Small intestine (tissue), 7 donors: ENCODE measurements at regions not wholly inside any gene's neighbourhood (a gene's known extent, or its start where the extent isn't known, plus 50 kb on each side); places are given as distances from the start of the nearest gene placed in this dataset.
"Not testable (repeated sequence)": the region's sequence is repeated elsewhere in the genome, so short reads cannot be mapped to it uniquely, and the experiment has no call there.

Source experiments
- DNase-seq, 2 donors: peaks; one replicate each; pipeline versions ENCODE4 v3.0.0 to v3.0.0-alpha.2; 2013
- FAIRE-seq: peaks from 2 replicates; lab custom pipeline; 2012; peaks lifted over from hg19 to GRCh38; lab: Jason Lieb, UNC
- H3K27ac ChIP-seq, 3 donors: one replicate each; pipeline ENCODE4 v1.5.1; 2013; ENCODE audit warnings: low read length in 2 of 3, mild to moderate bottlenecking in 2 of 3, control low read depth in 1 of 3, inconsistent platforms in 1 of 3, low read depth in 1 of 3, moderate library complexity in 1 of 3
- H3K27me3 ChIP-seq, 3 donors: one replicate each; pipeline ENCODE4 v1.6.1; 2013; ENCODE audit warnings: low read length in 3 of 3, inconsistent platforms in 1 of 3; ENCODE audit not compliant: control insufficient read depth in 3 of 3, insufficient read depth in 3 of 3
- H3K36me3 ChIP-seq, 3 donors: one replicate each; pipeline ENCODE4 v1.6.1; 2013; ENCODE audit warnings: low read length in 3 of 3, inconsistent platforms in 1 of 3, low read depth in 1 of 3, mild to moderate bottlenecking in 1 of 3, moderate library complexity in 1 of 3; ENCODE audit not compliant: control insufficient read depth in 3 of 3, insufficient read depth in 2 of 3
- H3K4me1 ChIP-seq, 3 donors: one replicate each; pipeline ENCODE4 v1.6.1; 2013; ENCODE audit warnings: low read length in 2 of 3, inconsistent platforms in 1 of 3, low read depth in 1 of 3, mild to moderate bottlenecking in 1 of 3, moderate library complexity in 1 of 3; ENCODE audit not compliant: control insufficient read depth in 3 of 3, insufficient read depth in 2 of 3
- H3K4me3 ChIP-seq, 3 donors: one replicate each; pipeline ENCODE4 v1.5.1; 2013; ENCODE audit warnings: low read length in 3 of 3, control low read depth in 1 of 3, inconsistent platforms in 1 of 3, low read depth in 1 of 3, mild to moderate bottlenecking in 1 of 3, moderate library complexity in 1 of 3
- H3K9me3 ChIP-seq, 2 donors: one replicate each; pipeline ENCODE4 v1.6.1; 2013; ENCODE audit warnings: low read depth in 1 of 2, low read length in 1 of 2; ENCODE audit not compliant: control insufficient read depth in 2 of 2, insufficient read depth in 1 of 2
- WGBS, 3 donors: extraction: QIAGEN DNeasy Blood & Tissue Kit; methylation state at CpG; one replicate each; pipeline ENCODE4 v1.1.7; 2013; 5-methylcytosine and 5-hydroxymethylcytosine counted together
- donor health status: healthy with polysubstance abuse.
- donor health status: control.
- donor health status: control.
- donor health status: Bipolar disorder and iron deficiency.
- donor health status: healthy.

DNA sequence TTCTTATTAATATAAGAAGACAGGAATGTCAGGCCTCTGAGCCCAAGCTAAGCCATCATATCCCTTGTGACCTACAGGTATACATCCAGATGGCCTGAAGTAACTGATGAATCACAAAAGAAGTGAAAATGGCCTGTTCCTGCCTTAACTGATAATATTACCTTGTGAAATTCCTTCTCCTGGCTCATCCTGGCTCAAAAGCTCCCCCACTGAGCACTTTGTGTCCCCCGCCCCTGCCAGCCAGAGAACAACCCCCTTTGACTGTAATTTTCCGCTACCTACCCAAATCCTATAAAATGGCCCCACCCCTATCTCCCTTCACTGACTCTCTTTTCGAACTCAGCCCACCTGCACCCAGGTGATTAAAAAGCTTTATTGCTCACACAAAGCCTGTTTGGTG lies 274.4 kb downstream of the NUF2 start:
- not testable (repeated sequence) for FAIRE-seq, H3K27me3 ChIP-seq, H3K9me3 ChIP-seq, DNase-seq, H3K4me3 ChIP-seq, H3K36me3 ChIP-seq, H3K4me1 ChIP-seq, H3K27ac ChIP-seq
- 60 to 72% (median 71%) methylated on average over 3 of the region's 3 CpGs for WGBS, 3 donors

DNA sequence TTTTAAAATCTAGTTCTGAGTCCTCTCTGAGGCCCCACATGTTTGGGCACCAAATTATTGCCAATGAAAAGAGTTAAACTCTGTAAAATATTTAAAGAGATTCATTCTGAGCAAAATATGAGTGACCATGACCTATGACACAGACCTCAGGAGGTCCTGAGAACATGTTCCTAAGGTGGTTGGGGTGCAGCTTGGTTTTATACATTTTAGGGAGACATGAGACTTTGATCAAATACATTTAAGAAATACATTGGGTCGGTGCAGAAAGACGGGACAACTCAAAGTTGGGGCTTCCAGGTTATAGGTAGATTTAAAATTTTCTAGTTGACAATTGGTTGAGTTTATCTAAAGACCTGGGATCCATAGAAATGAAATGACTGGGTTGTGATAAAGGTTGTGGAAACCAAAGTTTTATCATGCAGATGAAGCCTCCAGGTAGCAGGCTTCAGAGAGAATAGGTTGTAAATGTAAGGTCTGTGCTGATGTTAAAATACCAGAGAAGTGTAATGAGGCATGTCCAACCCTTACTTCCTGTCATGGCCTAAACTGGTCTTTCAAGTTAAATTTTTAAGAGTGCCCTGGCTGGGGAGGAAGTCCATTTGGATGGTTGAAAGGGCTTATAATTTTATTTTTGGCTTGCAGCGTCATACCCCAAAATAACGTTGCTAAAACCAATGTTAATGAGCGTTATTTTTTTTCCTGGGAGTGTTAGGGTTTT lies 274.9 kb downstream of the NUF2 start:
- no peaks in the 10 kb centered on the region for H3K27me3 ChIP-seq
- H3K27ac ChIP-seq, result no peak overlapping the region
- 60 to 66% (median 65%) methylated on average over 5 of the region's 5 CpGs for WGBS, 3 donors
- no peaks in the 10 kb centered on the region for H3K36me3 ChIP-seq
- FAIRE-seq, result no peak
- no peaks in the 10 kb centered on the region for H3K4me1 ChIP-seq
- no peak for DNase-seq
- H3K9me3 ChIP-seq, result peaks cover 0 to 5% of the 10 kb centered on the region in 2 donors
- H3K4me3 ChIP-seq, result no peak overlapping the region

DNA sequence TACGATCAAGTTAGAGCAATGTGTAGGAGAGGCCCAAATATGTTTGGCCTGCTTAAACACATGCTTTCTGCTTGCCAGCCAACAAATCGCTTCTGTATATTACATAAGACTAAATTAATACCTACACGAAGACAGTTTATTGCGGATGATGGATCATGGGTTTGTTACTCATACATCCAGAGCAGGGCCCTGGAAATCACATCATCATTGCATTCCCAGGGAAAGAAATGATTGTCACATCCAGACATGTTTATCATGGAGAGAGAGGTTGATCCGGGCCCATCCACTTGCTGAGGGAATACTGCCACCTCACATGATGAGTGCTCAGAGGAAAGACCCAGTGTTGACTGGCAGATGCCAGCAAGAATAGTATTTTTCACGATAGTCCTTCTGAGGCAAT lies 282.6 kb downstream of the NUF2 start:
- Histone ChIP-seq H3K27ac (no peak overlapping the region), H3K36me3 (no peaks in the 10 kb centered on the region), H3K27me3 (no peaks in the 10 kb centered on the region), H3K9me3 (peaks cover 0 to 2% of the 10 kb centered on the region in 2 donors), H3K4me3 (no peak overlapping the region), H3K4me1 (no peaks in the 10 kb centered on the region)
- no peak for DNase-seq
- FAIRE-seq, result no peak
- WGBS, 3 donors, result 85 to 87% (median 86%) methylated on average over 6 of the region's 6 CpGs

DNA sequence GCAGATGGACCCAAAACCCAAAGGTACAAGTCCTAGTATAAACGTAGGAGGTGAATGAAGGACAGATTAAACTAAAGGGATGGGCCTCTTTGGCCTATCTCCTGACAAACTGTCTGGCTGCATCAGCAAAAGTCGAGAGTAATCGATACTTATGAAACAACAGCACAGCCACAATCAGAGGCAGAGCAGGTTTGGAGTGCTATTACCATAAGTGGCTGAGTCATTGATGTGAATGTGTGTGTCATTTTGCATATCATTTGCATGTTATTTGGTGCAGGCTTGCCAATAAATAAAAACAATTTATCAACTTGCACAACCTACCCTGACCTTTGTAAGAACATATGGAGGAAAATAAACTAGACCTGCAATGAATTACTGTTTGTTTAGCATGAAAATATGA lies 283.1 kb downstream of the NUF2 start:
- 57 to 79% (median 63%) methylated on average over 3 of the region's 3 CpGs for WGBS, 3 donors
- Histone ChIP-seq H3K27ac (no peak overlapping the region), H3K9me3 (no peaks in the 10 kb centered on the region), H3K27me3 (no peaks in the 10 kb centered on the region), H3K4me1 (no peaks in the 10 kb centered on the region), H3K36me3 (no peaks in the 10 kb centered on the region), H3K4me3 (no peak overlapping the region)
- DNase-seq, result no peak
- no peak for FAIRE-seq

DNA sequence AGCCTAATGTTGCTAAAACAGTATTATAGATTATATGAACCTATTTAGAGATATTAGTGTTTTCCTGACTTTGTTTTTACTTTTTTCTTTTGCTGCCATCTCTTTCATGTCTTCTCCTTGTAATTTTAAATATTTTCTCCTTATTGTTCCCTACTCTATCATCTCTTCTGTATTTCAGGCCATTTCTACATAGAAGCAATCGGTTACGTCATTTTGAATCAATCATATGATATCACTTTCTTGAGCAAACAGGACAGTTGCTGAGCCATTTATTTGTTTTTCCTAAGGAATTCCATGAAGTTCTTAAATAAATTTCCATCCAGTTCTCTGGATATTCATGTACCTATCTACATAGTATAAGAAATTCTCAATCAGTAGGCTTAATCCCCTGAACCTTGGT lies 287.2 kb downstream of the NUF2 start:
- WGBS, 3 donors, result 92 to 97% (median 96%) methylated on average over 2 of the region's 2 CpGs

DNA sequence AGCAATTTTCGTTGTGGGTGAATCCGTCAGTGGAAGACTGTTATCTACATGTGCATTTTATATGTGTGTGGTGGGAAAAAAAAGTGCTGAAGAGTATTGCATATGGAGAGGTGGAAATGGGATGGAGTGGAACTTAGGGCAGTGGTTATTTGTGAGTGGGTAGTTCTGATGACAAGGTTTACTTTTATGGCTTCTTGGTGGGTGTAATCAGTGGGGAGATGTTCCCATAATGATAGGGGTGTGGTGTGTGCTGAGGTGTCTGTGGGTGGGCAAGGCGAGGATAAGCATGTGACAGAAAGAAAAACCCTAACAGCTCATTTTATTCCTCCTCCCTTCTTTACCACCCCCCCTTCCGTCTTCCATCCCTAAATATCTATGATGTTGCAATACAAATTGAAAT lies 288.1 kb downstream of the NUF2 start:
- H3K4me3 ChIP-seq, result no peak overlapping the region
- no peak for DNase-seq
- no peaks in the 10 kb centered on the region for H3K27me3 ChIP-seq
- no peaks in the 10 kb centered on the region for H3K36me3 ChIP-seq
- FAIRE-seq, result no peak
- no peaks in the 10 kb centered on the region for H3K9me3 ChIP-seq
- 54 to 64% (median 59%) methylated on average over 4 of the region's 4 CpGs for whole genome bisulfite sequencing, 3 donors
- no peaks in the 10 kb centered on the region for H3K4me1 ChIP-seq
- no peak overlapping the region for H3K27ac ChIP-seq

More for the DNA sequence above, 287.2 kb downstream of the NUF2 start:
- Histone ChIP-seq H3K4me3 (no peak overlapping the region), H3K36me3 (no peaks in the 10 kb centered on the region), H3K27ac (no peak overlapping the region), H3K9me3 (no peaks in the 10 kb centered on the region), H3K4me1 (no peaks in the 10 kb centered on the region), H3K27me3 (no peaks in the 10 kb centered on the region)
- no peak for DNase-seq
- no peak for FAIRE-seq

DNA sequence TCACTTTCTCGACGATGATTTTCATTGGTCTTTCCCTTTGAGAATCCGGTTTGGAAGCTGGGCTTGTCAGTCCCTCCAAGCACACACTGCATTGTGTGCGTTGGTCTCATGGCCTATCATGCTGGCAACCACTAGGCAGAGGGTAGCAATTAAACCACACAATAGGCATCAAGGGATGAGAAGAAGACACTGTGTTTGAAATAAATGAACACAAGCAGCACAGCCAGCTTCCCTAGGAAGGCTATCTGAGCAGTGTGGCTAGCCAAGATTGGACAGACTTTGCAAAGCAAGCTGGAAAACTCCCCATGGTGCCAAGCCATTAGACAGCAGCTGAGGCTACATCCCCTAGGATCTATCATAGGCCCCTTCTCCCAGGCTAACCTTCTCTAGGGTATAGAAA lies 288.7 kb downstream of the NUF2 start:
- DNase-seq (no peak), FAIRE-seq (no peak)
- Histone ChIP-seq H3K9me3 (no peaks in the 10 kb centered on the region), H3K27me3 (no peaks in the 10 kb centered on the region), H3K4me3 (no peak overlapping the region), H3K4me1 (no peaks in the 10 kb centered on the region), H3K36me3 (no peaks in the 10 kb centered on the region), H3K27ac (no peak overlapping the region)
- 89 to 91% (median 91%) methylated on average over 4 of the region's 4 CpGs for WGBS, 3 donors

DNA sequence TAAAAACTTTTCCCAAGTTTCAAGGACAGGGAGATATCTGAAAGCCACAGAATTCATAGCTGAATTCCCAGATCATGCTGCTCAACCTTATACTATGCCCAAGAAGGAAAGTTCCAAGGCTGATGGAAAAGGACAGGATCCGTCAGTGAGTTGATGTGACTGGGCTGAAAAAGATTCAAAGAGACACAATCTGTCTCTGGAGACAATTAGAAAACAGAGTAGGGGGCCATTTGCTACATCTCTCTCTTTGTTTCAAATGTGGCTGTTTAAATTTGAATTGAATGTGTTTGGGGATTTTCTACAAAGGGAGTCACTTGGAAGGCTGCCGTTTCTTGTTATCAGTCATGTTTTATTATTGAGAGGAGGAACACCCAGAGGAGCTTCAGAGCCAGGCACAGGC lies 292.6 kb downstream of the NUF2 start:
- FAIRE-seq, result no peak
- Histone ChIP-seq H3K9me3 (no peaks in the 10 kb centered on the region), H3K36me3 (no peaks in the 10 kb centered on the region), H3K27me3 (no peaks in the 10 kb centered on the region), H3K4me1 (no peaks in the 10 kb centered on the region), H3K4me3 (no peak overlapping the region), H3K27ac (no peak overlapping the region)
- 53 to 55% (median 54%) methylated on average over 2 of the region's 2 CpGs for WGBS, 3 donors
- no peak for DNase-seq
